GM12875 (cell line): ENCODE measurements at regions not wholly inside any gene's neighbourhood (a gene's known extent, or its start where the extent isn't known, plus 50 kb on each side); places are given as distances from the start of the nearest gene placed in this dataset.

Source experiments
- H3K4me3 ChIP-seq: one replicate; pipeline ENCODE4 v1.5.1; 2011; ENCODE audit warnings: low read depth, low read length, control low read depth
- TF ChIP-seq, protein P1 (sequence below): IDR thresholded peaks from 2 replicates; pipeline ENCODE4 v1.5.1; 2011; ENCODE audit warnings: low read depth, mild to moderate bottlenecking, control low read depth, inconsistent platforms, low read length, moderate library complexity, borderline replicate concordance; ENCODE audit not compliant: insufficient read depth

DNA sequence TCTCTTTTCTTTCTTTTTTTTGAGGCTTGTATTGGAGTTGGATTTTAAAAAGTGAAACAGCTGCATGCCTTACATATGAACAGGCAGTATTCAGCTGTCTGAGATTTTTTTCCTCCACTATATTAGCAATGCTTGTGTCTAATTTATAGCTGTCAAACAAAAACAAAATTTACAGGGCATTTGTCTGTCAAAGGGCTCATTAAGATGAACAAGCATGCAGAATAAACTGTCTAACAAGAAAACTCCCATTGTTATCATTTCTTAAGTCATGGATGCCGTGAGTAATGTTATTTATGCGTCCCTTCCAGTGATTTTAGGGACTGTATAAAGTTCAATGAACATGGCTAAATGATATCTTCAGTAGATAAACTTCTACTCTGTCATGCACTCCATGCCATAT is 674.7 kb downstream of the PLCL1 start:
- TF ChIP-seq, protein P1, sequence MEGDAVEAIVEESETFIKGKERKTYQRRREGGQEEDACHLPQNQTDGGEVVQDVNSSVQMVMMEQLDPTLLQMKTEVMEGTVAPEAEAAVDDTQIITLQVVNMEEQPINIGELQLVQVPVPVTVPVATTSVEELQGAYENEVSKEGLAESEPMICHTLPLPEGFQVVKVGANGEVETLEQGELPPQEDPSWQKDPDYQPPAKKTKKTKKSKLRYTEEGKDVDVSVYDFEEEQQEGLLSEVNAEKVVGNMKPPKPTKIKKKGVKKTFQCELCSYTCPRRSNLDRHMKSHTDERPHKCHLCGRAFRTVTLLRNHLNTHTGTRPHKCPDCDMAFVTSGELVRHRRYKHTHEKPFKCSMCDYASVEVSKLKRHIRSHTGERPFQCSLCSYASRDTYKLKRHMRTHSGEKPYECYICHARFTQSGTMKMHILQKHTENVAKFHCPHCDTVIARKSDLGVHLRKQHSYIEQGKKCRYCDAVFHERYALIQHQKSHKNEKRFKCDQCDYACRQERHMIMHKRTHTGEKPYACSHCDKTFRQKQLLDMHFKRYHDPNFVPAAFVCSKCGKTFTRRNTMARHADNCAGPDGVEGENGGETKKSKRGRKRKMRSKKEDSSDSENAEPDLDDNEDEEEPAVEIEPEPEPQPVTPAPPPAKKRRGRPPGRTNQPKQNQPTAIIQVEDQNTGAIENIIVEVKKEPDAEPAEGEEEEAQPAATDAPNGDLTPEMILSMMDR = no peak
- no peak overlapping the region for H3K4me3 ChIP-seq

- no peak overlapping the region for H3K4me3 ChIP-seq
- TF ChIP-seq, protein P1 = no peak
Measured at GRCh38 chr2:198478361-198478760, 674.0 kb downstream of the PLCL1 start.

DNA sequence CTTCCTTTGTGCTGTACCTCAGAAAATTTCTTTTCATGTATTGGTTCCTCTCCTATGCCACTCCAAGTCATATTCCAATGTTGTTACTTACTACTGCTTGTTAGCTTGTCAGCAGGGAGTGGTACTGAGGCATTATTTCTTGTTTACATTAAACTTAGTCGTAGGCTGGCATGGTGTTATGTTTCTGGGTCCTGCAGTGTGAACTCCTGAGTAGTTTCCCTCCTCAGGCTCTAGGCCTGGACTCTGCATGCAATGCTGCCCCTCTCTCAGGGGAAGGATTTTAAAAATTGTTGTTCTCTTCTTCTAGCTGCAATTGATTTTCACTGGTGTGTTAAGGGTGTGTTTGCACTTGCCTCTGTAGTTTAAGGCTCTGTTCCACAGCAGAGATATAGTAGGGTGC is 671.6 kb downstream of the PLCL1 start:
- TF ChIP-seq, protein P1 = no peak
- no peak overlapping the region for H3K4me3 ChIP-seq

DNA sequence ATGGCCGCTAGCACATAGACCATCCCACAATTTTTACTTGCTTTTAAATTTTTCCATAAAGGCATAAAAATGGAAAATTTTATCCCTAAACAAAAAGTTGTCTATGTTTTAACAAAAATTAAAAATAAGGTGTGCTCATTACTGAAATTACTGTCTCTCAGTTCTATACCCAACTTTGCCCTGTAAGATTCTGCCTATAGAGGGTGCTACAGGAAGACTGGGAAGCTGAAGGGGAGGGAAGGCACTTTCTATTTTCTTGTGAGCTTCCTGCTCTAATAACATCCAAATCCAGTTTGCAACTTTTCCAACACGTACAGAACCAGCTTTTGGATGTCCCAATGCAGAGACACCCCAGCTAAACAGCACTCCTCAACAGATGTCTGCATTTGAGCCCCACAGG is 666.9 kb downstream of the PLCL1 start:
- TF ChIP-seq, protein P1 = peak; percentile 22; the same call in 1 of the 2 replicates

GRCh38 chr2:198468136-198468535 is 663.7 kb downstream of the PLCL1 start:
- TF ChIP-seq, protein P1 = no peak
- no peak overlapping the region for H3K4me3 ChIP-seq

More for the DNA sequence above, 666.9 kb downstream of the PLCL1 start:
- no peak overlapping the region for H3K4me3 ChIP-seq

GRCh38 chr2:198465970-198466369 is 661.6 kb downstream of the PLCL1 start:
- TF ChIP-seq, protein P1 = no peak
- H3K4me3 ChIP-seq = no peak overlapping the region

DNA sequence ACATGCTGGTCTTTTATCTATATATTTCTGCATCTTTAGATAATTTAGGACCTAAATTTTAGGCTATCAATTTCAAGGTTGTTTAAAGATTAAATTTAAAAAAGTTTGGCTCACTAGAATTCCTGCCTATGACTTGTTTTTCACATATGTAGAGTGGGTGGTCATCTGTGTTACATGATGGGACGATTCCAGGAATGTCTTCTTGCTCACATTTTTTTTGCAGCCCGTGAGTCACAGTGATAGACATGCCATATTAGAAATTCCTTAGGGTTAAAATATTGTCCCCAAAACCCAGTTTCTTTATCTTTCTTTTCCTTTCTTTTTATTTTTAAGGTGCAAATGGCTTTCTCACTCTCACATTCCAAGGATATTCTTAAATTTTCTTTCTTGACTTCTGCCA is 652.0 kb downstream of the PLCL1 start:
- TF ChIP-seq, protein P1 = no peak
- H3K4me3 ChIP-seq = no peak overlapping the region
